NCI-H1436 (cell line): ENCODE measurements at regions not wholly inside any gene's neighbourhood (a gene's known extent, or its start where the extent isn't known, plus 50 kb on each side); places are given as distances from the start of the nearest gene placed in this dataset.

ENCODE experiments used
- DNase-seq: peaks from one replicate; lab custom pipeline; 2025; lab: John Stamatoyannopoulos, UW

- DNase-seq: no peak
Measured at GRCh38 chr16:5480431-5481195, 383.0 kb upstream of the EEF2KMT start.

- DNase-seq: no peak
Measured at GRCh38 chr16:5479926-5480325, 382.3 kb upstream of the EEF2KMT start.

GRCh38 chr16:5478036-5478435 is 380.4 kb upstream of the EEF2KMT start:
- DNase-seq: no peak

GRCh38 chr16:5477251-5477650 is 379.7 kb upstream of the EEF2KMT start:
- no peak for DNase-seq

GRCh38 chr16:5472552-5472951 is 375.0 kb upstream of the EEF2KMT start:
- DNase-seq: no peak

- no peak for DNase-seq
Measured at GRCh38 chr16:5468488-5468887, 370.9 kb upstream of the EEF2KMT start.

- no peak for DNase-seq
Measured at GRCh38 chr16:5467552-5467951, 370.0 kb upstream of the EEF2KMT start.

- DNase-seq: no peak
Measured at GRCh38 chr16:5466551-5466950, 369.0 kb upstream of the EEF2KMT start.

- DNase-seq: no peak
Measured at GRCh38 chr16:5465714-5466113, 368.1 kb upstream of the EEF2KMT start.

- no peak for DNase-seq
Measured at GRCh38 chr16:5463820-5464219, 366.2 kb upstream of the EEF2KMT start.

GRCh38 chr16:5461574-5461973 is 364.0 kb upstream of the EEF2KMT start:
- DNase-seq: no peak

- no peak for DNase-seq
Measured at GRCh38 chr16:5461141-5461540, 363.5 kb upstream of the EEF2KMT start.

- no peak for DNase-seq
Measured at GRCh38 chr16:5460701-5461100, 363.1 kb upstream of the EEF2KMT start.

- no peak for DNase-seq
Measured at GRCh38 chr16:5459863-5460262, 362.3 kb upstream of the EEF2KMT start.

- no peak for DNase-seq
Measured at GRCh38 chr16:5455110-5455509, 357.5 kb upstream of the EEF2KMT start.

- no peak for DNase-seq
Measured at GRCh38 chr16:5454349-5454748, 356.8 kb upstream of the EEF2KMT start.

- DNase-seq: no peak
Measured at GRCh38 chr16:5451641-5452040, 354.0 kb upstream of the EEF2KMT start.

GRCh38 chr16:5450409-5451104 is 353.0 kb upstream of the EEF2KMT start:
- DNase-seq: no peak

- DNase-seq: no peak
Measured at GRCh38 chr16:5449901-5450300, 352.3 kb upstream of the EEF2KMT start.

- DNase-seq: no peak
Measured at GRCh38 chr16:5448798-5449197, 351.2 kb upstream of the EEF2KMT start.

- no peak for DNase-seq
Measured at GRCh38 chr16:5447734-5448133, 350.1 kb upstream of the EEF2KMT start.

GRCh38 chr16:5446623-5447240 is 349.1 kb upstream of the EEF2KMT start:
- DNase-seq: no peak

- no peak for DNase-seq
Measured at GRCh38 chr16:5444189-5444588, 346.6 kb upstream of the EEF2KMT start.
